Astrocyte (in vitro differentiated cells and primary cell): ENCODE measurements at regions not wholly inside any gene's neighbourhood (a gene's known extent, or its start where the extent isn't known, plus 50 kb on each side); places are given as distances from the start of the nearest gene placed in this dataset.

Experiments used
- EZH2 ChIP-seq: IDR thresholded peaks from 2 replicates; pipeline ENCODE4 v1.6.1; 2012; ENCODE audit warnings: mild to moderate bottlenecking, low read length, inconsistent platforms; ENCODE audit not compliant: insufficient read depth
- TF ChIP-seq, protein P1 (sequence below): IDR thresholded peaks from 2 replicates; pipeline ENCODE4 v1.5.1; 2011; ENCODE audit warnings: low read depth, mild to moderate bottlenecking, inconsistent platforms, low read length, moderate library complexity; ENCODE audit not compliant: insufficient read depth

DNA sequence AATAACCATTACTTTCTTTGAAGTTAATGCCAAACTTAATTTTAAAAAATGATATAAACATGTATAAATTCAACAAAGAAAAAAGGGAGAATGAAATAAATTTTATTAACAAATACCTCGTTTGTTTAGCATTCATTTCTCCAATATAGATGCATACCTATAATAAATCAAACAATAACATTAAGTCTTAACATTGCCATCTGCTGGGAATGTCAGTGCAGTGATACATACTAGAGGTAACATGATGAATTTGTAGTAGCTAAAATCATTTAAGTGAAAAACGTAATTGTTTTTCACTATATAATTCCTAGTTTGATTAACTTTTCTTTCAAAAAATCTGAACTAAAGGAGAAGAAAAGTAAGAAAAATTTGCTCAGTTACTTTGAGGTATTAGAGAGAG, 340.2 kb upstream of the CBLB start:
- TF ChIP-seq, protein P1, sequence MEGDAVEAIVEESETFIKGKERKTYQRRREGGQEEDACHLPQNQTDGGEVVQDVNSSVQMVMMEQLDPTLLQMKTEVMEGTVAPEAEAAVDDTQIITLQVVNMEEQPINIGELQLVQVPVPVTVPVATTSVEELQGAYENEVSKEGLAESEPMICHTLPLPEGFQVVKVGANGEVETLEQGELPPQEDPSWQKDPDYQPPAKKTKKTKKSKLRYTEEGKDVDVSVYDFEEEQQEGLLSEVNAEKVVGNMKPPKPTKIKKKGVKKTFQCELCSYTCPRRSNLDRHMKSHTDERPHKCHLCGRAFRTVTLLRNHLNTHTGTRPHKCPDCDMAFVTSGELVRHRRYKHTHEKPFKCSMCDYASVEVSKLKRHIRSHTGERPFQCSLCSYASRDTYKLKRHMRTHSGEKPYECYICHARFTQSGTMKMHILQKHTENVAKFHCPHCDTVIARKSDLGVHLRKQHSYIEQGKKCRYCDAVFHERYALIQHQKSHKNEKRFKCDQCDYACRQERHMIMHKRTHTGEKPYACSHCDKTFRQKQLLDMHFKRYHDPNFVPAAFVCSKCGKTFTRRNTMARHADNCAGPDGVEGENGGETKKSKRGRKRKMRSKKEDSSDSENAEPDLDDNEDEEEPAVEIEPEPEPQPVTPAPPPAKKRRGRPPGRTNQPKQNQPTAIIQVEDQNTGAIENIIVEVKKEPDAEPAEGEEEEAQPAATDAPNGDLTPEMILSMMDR = no peak
- no peak for TF ChIP-seq EZH2
